ENCODE measurements at regions not wholly inside any gene's neighbourhood (a gene's known extent, or its start where the extent isn't known, plus 50 kb on each side); places are given as distances from the start of the nearest gene placed in this dataset.

- TF ChIP-seq CTCF (conservative IDR thresholded peaks at IDR 0.05) (no peak), ZFX (IDR thresholded peaks at IDR 0.05) (no peak)
These were observed 216.3 kb upstream of the TARS1 start for GRCh38 chr5:33224285-33224961.
